ENCODE measurements at regions not wholly inside any gene's neighbourhood (a gene's known extent, or its start where the extent isn't known, plus 50 kb on each side); places are given as distances from the start of the nearest gene placed in this dataset.

- DNase-seq (no peak), FAIRE-seq (no peak)
- WGBS, 3 donors = 83 to 95% (median 92%) methylated on average over 3 of the region's 3 CpGs
- Histone ChIP-seq H3K4me3 (ENCODE audit: low read depth in 1 of 3, low read length in 3 of 3) (no peak overlapping the region), H3K9me3 (ENCODE audit: control insufficient read depth in 2 of 2, insufficient read depth in 1 of 2, low read depth in 1 of 2, low read length in 1 of 2) (peaks cover 0 to 6% of the 10 kb centered on the region in 2 donors), H3K27me3 (ENCODE audit: control insufficient read depth in 3 of 3, insufficient read depth in 3 of 3, low read length in 3 of 3) (peaks cover 0 to 40% (median 0%) of the 10 kb centered on the region in 3 donors), H3K4me1 (ENCODE audit: control insufficient read depth in 3 of 3, insufficient read depth in 2 of 3, low read depth in 1 of 3, low read length in 2 of 3) (peaks cover 2 to 68% (median 3%) of the 10 kb centered on the region in 3 donors), H3K36me3 (ENCODE audit: control insufficient read depth in 3 of 3, insufficient read depth in 2 of 3, low read depth in 1 of 3, low read length in 3 of 3) (no peaks in the 10 kb centered on the region), H3K27ac (ENCODE audit: low read depth in 1 of 3, low read length in 2 of 3) (no peak overlapping the region)
Observed at GRCh38 chr14:100673807-100674154, 52.9 kb upstream of the DLK1 start.

GRCh38 chr14:100674428-100674827, 52.3 kb upstream of the DLK1 start:
- Histone ChIP-seq H3K36me3 (ENCODE audit: control insufficient read depth in 3 of 3, insufficient read depth in 2 of 3, low read depth in 1 of 3, low read length in 3 of 3) (no peaks in the 10 kb centered on the region), H3K27me3 (ENCODE audit: control insufficient read depth in 3 of 3, insufficient read depth in 3 of 3, low read length in 3 of 3) (peaks cover 0 to 40% (median 0%) of the 10 kb centered on the region in 3 donors), H3K4me1 (ENCODE audit: control insufficient read depth in 3 of 3, insufficient read depth in 2 of 3, low read depth in 1 of 3, low read length in 2 of 3) (peaks cover 0 to 68% (median 2%) of the 10 kb centered on the region in 3 donors), H3K9me3 (ENCODE audit: control insufficient read depth in 2 of 2, insufficient read depth in 1 of 2, low read depth in 1 of 2, low read length in 1 of 2) (peaks cover 0 to 6% of the 10 kb centered on the region in 2 donors), H3K4me3 (ENCODE audit: low read depth in 1 of 3, low read length in 3 of 3) (no peak overlapping the region), H3K27ac (ENCODE audit: low read depth in 1 of 3, low read length in 2 of 3) (no peak overlapping the region)
- FAIRE-seq (no peak), DNase-seq (no peak)
- WGBS, 3 donors = 79 to 96% (median 91%) methylated on average over 5 of the region's 5 CpGs

- DNase-seq = no peak
- Histone ChIP-seq H3K36me3 (ENCODE audit: control insufficient read depth in 3 of 3, insufficient read depth in 2 of 3, low read depth in 1 of 3, low read length in 3 of 3) (no peaks in the 10 kb centered on the region), H3K27ac (ENCODE audit: low read depth in 1 of 3, low read length in 2 of 3) (no peak overlapping the region), H3K4me1 (ENCODE audit: control insufficient read depth in 3 of 3, insufficient read depth in 2 of 3, low read depth in 1 of 3, low read length in 2 of 3) (peaks cover 0 to 67% (median 0%) of the 10 kb centered on the region in 3 donors), H3K9me3 (ENCODE audit: control insufficient read depth in 2 of 2, insufficient read depth in 1 of 2, low read depth in 1 of 2, low read length in 1 of 2) (peaks cover 0 to 6% of the 10 kb centered on the region in 2 donors), H3K4me3 (ENCODE audit: low read depth in 1 of 3, low read length in 3 of 3) (no peak overlapping the region), H3K27me3 (ENCODE audit: control insufficient read depth in 3 of 3, insufficient read depth in 3 of 3, low read length in 3 of 3) (peaks cover 0 to 34% (median 0%) of the 10 kb centered on the region in 3 donors)
- no peak for FAIRE-seq
- WGBS, 3 donors = 70 to 77% (median 74%) methylated on average over 19 of the region's 19 CpGs
Observed at GRCh38 chr14:100674897-100675619, 51.6 kb upstream of the DLK1 start.

GRCh38 chr14:100675699-100676684, 50.7 kb upstream of the DLK1 start:
- FAIRE-seq = no peak
- Histone ChIP-seq H3K4me3 (ENCODE audit: low read depth in 1 of 3, low read length in 3 of 3) (no peak overlapping the region), H3K4me1 (ENCODE audit: control insufficient read depth in 3 of 3, insufficient read depth in 2 of 3, low read depth in 1 of 3, low read length in 2 of 3) (peaks cover 0 to 67% (median 0%) of the 10 kb centered on the region in 3 donors), H3K27me3 (ENCODE audit: control insufficient read depth in 3 of 3, insufficient read depth in 3 of 3, low read length in 3 of 3) (peaks cover 0 to 27% (median 0%) of the 10 kb centered on the region in 3 donors), H3K36me3 (ENCODE audit: control insufficient read depth in 3 of 3, insufficient read depth in 2 of 3, low read depth in 1 of 3, low read length in 3 of 3) (no peaks in the 10 kb centered on the region), H3K9me3 (ENCODE audit: control insufficient read depth in 2 of 2, insufficient read depth in 1 of 2, low read depth in 1 of 2, low read length in 1 of 2) (peaks cover 0 to 11% of the 10 kb centered on the region in 2 donors), H3K27ac (ENCODE audit: low read depth in 1 of 3, low read length in 2 of 3) (peak overlapping the region in 2 of 3 donors; percentile 1 to 23)
- 27 to 56% (median 40%) methylated on average over 20 of the region's 20 CpGs for WGBS, 3 donors
- peak in 1 of 2 donors; percentile 92 for DNase-seq

All from small intestine (tissue), 7 donors.